NCI-H2081 treated with DMSO at 0.1 percent for 48 hours (cell line): ENCODE measurements at regions not wholly inside any gene's neighbourhood (a gene's known extent, or its start where the extent isn't known, plus 50 kb on each side); places are given as distances from the start of the nearest gene placed in this dataset.
A peak's percentile ranks its signal among the peaks of the same experiment; 100 is the strongest.

ENCODE experiments used
- DNase-seq: peaks from one replicate; lab custom pipeline; 2025; lab: John Stamatoyannopoulos, UW

DNA sequence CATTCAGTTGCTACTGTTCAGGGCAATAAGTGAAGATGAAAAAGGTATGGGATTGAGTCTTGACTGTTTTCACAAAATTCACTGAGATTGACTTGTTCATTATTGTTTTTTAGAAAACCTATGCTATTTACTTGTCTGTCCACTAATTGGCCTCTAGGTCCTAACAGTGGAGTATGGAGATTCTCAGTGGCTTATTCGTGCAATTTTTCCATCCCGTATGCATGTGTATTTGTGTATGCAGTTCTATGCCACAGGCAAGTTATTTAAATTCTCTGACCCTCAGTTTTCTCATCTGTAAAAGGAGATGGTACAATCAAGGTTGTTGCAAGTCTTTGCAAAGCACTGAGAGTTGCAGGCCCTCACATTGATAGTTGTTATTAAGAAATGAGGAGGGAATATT, 151.0 kb downstream of the BBOX1 start:
- no peak for DNase-seq

DNA sequence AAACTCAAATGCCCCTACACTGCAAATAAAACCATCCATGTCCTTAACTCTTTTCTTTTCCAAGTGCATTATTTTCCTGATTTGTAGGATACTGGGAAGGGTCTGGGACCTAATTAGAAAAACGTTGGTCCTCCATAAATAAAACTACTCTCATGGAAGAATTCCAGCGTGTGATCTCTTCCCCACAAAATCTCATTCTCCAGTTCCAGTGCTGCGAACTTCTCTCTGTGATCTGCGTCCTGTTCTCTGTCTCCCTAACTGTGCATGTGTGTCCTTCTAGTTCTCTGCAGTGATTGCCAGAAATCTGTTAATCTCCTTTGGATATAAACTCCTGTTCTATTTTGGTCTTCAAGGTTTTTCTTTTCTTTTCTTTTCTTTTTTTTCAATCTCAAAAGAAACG, 148.1 kb downstream of the BBOX1 start:
- no peak for DNase-seq

DNA sequence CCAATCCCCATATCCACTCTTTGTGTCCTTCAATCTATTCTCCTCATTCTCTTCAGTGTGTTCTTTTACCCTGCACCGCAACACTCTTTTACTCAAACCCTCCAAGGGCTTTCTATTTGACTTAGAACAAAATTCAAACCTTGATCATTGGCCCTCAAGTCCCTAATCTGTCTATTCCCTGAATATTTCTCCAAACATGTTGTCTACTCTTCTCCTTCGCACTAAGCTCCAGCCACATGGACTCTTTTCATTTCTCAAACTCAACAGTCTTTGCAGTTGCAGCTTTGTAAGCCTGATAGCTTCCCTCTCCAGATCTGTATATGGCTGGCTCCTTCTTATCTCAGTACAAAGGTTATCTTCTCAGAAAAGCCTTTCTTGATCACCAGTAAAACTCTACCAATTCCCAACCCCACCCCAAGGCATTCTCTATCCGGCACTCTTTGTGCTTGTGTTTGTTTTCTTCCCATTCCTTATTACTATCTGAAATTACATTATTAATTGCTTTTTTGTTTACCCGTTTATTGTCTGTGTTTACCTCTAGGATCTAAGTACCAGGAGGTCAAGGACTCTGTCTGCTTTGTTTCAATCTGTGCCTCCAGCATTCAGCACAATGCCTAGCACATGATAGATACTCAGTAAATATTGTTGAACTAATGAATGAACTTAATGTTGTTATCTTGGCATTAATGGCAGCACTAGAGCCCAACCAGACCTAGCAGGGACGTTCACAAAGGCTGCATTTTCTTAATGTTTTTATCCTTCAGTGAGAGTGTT, 147.4 kb downstream of the BBOX1 start:
- DNase-seq, result no peak

DNA sequence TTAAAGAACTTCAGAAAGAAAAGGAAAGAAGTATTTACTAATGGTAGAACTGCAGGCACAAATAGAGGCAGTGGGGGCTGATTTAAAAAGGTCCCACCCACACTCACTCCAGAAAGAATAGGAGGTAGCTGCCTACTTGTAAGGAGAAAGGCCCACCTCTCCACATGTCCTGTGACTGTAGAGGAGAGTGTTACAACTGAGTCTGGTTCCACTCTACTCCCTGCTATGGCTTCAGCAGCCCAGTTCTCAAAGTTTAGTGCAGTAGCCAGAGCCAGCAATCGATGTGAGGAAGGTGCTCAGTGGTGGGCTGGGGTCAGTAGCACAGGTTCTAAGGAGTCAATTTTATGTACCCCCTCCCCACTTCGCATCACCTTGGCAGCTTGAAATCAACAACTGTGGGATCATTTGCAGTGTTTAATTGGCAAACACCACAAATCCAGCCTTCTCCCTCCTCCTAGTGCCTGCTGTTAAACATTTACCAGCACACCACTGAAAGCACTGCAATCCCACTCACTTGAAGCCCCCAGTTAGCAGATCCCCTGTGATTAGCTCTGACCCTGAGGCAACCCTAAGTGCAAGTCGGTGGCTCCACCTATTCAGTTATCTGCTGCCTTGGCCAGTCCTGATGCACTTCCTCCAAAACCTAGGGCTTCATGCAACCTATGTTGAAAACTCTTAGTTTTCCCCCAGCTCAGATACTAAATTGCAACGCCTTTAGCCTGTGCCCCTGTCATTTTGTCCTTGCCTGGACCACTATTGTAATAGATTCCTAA, 146.6 kb downstream of the BBOX1 start:
- no peak for DNase-seq

DNA sequence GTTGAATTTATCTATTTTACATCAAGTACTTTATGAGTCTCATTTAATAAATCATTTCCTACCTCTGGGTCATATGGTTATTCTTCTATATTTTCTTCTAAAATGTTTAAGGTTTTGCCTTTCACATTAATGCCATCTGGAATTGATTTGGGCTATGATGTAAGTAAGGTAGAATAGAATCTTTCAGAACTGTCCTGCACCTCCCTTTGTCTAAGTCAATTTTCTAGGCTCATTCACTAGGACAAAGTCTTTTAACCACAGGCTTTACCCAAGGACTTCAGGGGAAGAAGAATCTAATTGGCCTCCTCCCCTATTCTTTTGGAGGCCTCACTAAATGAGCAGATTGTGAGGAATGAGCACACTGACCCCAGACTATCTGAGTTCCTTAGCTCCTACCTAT, 146.0 kb downstream of the BBOX1 start:
- DNase-seq, result no peak

DNA sequence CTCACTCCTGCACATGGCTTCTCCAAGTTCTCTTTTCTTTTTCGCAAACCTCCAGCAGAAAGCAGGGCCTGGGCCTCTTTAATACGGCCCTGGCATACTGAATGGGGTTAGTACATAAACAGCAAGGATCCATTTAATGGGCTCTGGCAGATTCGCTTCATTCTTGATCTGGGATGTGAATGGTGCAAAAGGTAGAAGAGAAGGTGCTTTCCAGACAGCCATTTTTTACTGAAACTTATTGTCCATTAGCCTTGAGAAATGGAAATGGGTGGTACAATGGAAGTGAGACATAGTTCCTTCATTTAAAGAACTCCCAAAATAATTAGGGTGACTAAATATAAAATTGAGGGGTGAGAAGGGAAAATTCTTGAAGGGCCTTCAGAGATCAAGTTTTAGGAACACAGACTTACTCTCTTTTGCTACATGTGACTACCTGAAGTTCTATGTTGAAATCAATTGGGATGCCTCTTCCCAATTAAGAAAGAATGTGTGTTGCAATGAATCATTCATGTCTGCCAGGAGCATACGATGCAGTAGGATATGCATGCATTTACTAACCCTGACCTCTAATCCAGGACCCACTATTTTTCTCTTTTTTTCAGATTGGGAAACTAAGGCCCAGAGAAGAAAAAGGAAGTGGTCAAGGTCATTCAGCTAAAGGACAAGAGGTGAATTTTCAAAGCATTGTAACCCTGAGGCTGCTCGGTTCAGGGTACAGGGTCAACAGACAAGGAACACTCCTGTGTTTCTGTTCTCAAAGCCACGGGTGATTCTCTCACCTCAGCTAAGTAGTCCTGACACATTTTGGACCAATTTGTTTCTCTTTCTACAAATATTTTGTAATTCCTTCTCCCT, 144.1 kb downstream of the BBOX1 start:
- DNase-seq, result no peak

DNA sequence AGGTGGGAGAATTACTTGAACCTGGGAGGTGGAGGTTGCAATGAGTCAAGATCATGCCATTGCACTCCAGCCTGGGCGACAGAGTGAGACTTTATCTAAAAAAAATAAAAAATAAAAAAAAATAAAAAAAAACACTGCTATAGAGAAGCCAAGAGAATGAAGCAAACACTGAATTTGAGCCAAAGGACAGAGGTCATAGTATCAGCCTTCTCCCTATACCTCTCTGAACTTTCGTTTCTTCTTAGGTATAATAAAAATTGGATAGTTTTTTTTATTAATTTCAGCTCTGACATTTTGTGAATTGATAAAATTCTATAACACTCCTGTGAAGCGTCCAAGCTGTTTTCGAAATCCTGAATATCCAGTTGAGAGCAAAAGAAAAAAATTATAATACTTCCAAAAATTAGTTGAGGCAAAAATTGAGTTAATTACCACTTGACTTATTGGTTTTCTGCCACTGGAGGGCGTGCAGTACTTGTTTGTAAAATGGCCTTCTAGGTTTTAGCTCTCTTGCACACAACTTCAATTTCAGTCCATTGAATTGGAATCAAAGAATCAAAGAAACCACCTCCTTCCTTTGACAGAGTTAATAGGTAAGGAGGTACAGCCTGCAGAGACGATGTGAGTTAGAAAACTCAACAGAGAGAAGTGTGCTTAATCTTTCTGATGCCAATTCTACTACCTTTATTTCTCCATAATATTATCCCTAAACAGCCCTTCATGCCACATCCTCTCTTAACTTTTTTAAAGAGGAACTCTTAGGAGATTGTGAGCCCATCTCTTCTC, 143.2 kb downstream of the BBOX1 start:
- peak; percentile 29 for DNase-seq

DNA sequence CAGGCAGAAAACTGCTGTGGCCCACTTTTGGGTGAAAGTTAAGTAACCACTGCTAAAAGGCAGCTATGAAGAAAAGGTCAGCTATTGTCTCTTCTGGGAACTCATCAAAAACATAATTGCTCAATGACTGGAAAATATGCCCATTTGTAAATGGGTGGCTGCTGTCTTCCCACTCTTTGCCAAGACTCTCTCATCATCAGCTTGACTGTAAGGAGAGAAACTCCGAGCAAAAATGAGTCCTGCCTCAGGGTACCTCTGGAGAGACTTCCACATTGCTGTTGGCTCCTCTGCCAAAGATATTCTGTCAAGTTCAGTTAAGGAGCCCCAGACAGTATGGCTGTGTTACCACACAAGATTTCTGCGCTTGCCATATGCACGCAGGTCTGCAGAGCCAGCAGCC, 138.7 kb downstream of the BBOX1 start:
- no peak for DNase-seq

DNA sequence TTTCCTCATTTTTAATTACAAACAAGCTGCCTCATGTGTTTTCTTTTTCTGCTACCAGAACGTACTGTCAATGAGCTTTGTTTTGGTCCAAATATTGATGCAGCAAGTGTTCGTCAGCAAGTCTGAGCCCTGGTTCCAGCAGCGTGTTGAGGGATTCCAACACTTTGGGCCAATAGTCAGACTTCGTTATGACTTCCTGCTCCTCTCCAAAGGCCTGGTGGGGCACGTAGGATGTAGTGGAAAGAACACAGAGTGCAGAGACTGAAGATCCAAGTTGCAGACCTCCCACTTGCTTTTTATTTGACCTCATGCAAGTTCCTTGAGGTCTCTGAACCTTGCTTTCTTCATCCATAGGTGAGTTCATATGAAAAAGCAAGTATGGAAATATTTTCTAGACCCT, 138.2 kb downstream of the BBOX1 start:
- DNase-seq, result no peak
